Myocyte (in vitro differentiated cells): ENCODE measurements at regions not wholly inside any gene's neighbourhood (a gene's known extent, or its start where the extent isn't known, plus 50 kb on each side); places are given as distances from the start of the nearest gene placed in this dataset.

Experiments used
- DNase-seq: peaks from one replicate; pipeline ENCODE4 v3.0.0-alpha.2; 2012; ENCODE audit warnings: low read depth

- no peak for DNase-seq
These were observed 436.4 kb upstream of the GOLIM4 start for GRCh38 chr3:168532135-168532534.

- no peak for DNase-seq
These were observed 435.4 kb upstream of the GOLIM4 start for GRCh38 chr3:168531116-168531515.

GRCh38 chr3:168524129-168524528, 428.4 kb upstream of the GOLIM4 start:
- DNase-seq = no peak

GRCh38 chr3:168517249-168518071, 421.7 kb upstream of the GOLIM4 start:
- no peak for DNase-seq

GRCh38 chr3:168514252-168514651, 418.5 kb upstream of the GOLIM4 start:
- no peak for DNase-seq

- DNase-seq = no peak
These were observed 417.1 kb upstream of the GOLIM4 start for GRCh38 chr3:168512802-168513201.

- DNase-seq = peak; percentile 13
These were observed 415.8 kb upstream of the GOLIM4 start for GRCh38 chr3:168511428-168512014.

GRCh38 chr3:168506589-168506988, 410.9 kb upstream of the GOLIM4 start:
- DNase-seq = no peak

- no peak for DNase-seq
These were observed 405.8 kb upstream of the GOLIM4 start for GRCh38 chr3:168501570-168501969.

- DNase-seq = no peak
These were observed 402.5 kb upstream of the GOLIM4 start for GRCh38 chr3:168498194-168498593.

- DNase-seq = peak; percentile 5
These were observed 402.0 kb upstream of the GOLIM4 start for GRCh38 chr3:168497741-168498140.

GRCh38 chr3:168497183-168497582, 401.5 kb upstream of the GOLIM4 start:
- DNase-seq = no peak

- DNase-seq = no peak
These were observed 400.2 kb upstream of the GOLIM4 start for GRCh38 chr3:168495932-168496331.

- no peak for DNase-seq
These were observed 399.5 kb upstream of the GOLIM4 start for GRCh38 chr3:168495270-168495669.

- no peak for DNase-seq
These were observed 397.9 kb upstream of the GOLIM4 start for GRCh38 chr3:168493412-168494205.

GRCh38 chr3:168490981-168491380, 395.3 kb upstream of the GOLIM4 start:
- no peak for DNase-seq

- no peak for DNase-seq
These were observed 393.6 kb upstream of the GOLIM4 start for GRCh38 chr3:168489301-168489700.

GRCh38 chr3:168485936-168486335, 390.2 kb upstream of the GOLIM4 start:
- DNase-seq = no peak

GRCh38 chr3:168476360-168476980, 380.7 kb upstream of the GOLIM4 start:
- no peak for DNase-seq

- no peak for DNase-seq
These were observed 380.0 kb upstream of the GOLIM4 start for GRCh38 chr3:168475704-168476103.

GRCh38 chr3:168473334-168473890, 377.7 kb upstream of the GOLIM4 start:
- DNase-seq = no peak
